ENCODE measurements at regions not wholly inside any gene's neighbourhood (a gene's known extent, or its start where the extent isn't known, plus 50 kb on each side); places are given as distances from the start of the nearest gene placed in this dataset.

DNA sequence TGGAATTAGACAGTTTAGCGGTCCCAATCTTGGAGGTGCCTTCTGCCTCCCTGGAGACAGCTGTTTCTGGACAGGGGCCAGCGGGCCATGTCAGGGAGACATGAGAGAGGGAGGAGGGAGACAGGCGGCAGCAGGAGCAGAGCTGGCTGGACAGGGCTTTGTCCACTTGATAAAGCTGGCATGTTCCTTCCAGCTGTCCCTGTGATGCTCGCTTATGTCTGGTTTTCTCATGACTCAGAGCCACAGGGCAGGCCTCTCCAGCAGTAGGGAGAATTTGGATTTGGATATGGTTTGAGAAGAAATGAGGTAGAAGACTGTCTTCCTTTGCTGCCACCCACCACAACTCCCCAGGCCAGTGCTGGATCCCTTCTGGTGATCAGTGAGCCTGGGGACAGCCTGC, 51.7 kb upstream of the SORCS3 start:
- TF ChIP-seq, protein P1, sequence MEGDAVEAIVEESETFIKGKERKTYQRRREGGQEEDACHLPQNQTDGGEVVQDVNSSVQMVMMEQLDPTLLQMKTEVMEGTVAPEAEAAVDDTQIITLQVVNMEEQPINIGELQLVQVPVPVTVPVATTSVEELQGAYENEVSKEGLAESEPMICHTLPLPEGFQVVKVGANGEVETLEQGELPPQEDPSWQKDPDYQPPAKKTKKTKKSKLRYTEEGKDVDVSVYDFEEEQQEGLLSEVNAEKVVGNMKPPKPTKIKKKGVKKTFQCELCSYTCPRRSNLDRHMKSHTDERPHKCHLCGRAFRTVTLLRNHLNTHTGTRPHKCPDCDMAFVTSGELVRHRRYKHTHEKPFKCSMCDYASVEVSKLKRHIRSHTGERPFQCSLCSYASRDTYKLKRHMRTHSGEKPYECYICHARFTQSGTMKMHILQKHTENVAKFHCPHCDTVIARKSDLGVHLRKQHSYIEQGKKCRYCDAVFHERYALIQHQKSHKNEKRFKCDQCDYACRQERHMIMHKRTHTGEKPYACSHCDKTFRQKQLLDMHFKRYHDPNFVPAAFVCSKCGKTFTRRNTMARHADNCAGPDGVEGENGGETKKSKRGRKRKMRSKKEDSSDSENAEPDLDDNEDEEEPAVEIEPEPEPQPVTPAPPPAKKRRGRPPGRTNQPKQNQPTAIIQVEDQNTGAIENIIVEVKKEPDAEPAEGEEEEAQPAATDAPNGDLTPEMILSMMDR (conservative IDR thresholded peaks at IDR 0.05; ENCODE audit: low read depth, low read length): no peak
- no peak for TF ChIP-seq CEBPB (IDR thresholded peaks at IDR 0.05; ENCODE audit: low read depth, low read length)
